ENCODE measurements at regions not wholly inside any gene's neighbourhood (a gene's known extent, or its start where the extent isn't known, plus 50 kb on each side); places are given as distances from the start of the nearest gene placed in this dataset.
"Not testable (repeated sequence)": the region's sequence is repeated elsewhere in the genome, so short reads cannot be mapped to it uniquely, and the experiment has no call there.

DNA sequence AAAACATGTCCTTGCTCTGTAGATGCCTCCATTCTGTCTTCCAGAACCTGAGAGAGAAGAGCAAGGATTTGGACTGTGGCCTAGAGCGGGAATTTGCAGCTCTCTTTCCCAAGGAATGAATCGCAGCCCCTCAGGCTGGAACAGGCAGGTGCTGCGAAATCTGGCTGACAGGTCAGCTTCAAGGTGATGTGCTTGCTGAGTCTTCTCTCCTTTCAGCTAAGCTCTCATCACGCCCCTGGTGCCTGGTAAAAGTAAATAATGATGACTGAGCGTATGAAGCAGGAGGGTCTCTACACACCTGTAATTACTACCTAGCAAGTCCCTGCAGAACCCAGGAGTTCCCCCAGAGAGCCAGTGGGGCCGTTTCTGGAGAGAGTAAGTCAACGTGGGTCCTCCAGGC lies 204.3 kb upstream of the IRF2BP2 start:
- CTCF ChIA-PET; intact Hi-C loops (cut with micrococcal nuclease); H3K9me3 Mint-ChIP-seq; H3K4me3 Mint-ChIP-seq; POLR2A ChIA-PET; H3K27ac Mint-ChIP-seq; DNase-seq; ATAC-seq (ENCODE audit: low read depth); H3K27me3 Mint-ChIP-seq; H3K36me3 Mint-ChIP-seq (ENCODE audit: low read depth); H3K4me1 Mint-ChIP-seq: not testable (repeated sequence)

DNA sequence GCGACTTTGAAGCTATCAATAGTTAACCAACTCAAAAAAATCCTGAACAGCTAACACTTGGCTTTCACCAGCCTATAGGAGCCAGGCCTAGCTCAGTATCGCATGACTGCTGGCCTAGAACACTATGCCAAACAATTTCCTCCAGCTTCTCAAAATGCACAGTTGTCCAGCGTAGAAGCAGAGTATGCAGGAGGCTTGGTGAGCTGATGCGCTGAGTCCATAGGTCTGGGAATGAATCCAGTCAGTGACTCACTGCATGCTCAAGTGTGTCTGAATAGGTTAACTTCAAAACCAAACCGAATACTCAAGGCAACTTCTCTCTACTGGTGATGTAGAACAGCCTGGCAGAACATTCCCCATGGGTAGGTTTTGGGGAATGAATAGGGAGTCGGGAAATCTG lies 201.8 kb upstream of the IRF2BP2 start:
- H3K27ac Mint-ChIP-seq; H3K4me3 Mint-ChIP-seq; H3K4me1 Mint-ChIP-seq; H3K27me3 Mint-ChIP-seq; intact Hi-C loops (cut with micrococcal nuclease); POLR2A ChIA-PET; H3K9me3 Mint-ChIP-seq; ATAC-seq (ENCODE audit: low read depth); H3K36me3 Mint-ChIP-seq (ENCODE audit: low read depth); CTCF ChIA-PET; DNase-seq: not testable (repeated sequence)

DNA sequence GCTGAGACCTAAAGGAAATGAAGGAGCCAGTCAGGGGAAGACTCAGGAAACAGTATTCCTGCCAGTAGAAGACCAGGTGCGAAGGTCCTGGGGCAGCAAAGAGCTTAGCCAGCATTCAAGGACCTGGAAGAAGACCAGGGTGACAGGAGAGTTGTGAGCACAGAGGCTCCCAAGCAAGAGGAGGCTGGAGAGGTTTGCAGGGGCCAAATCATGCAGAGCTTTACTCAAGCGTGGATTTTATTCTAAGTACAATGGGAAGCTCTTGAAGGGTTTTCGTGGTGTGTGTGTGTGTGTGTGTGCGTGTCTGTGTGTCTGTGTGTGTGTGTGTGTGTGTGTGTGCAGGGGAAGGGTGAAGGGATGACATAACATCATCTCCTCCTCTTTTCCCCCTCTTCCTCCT lies 200.7 kb upstream of the IRF2BP2 start:
- CTCF ChIA-PET; H3K4me1 Mint-ChIP-seq; POLR2A ChIA-PET; H3K9me3 Mint-ChIP-seq; H3K27ac Mint-ChIP-seq; H3K4me3 Mint-ChIP-seq; intact Hi-C loops (cut with micrococcal nuclease); ATAC-seq (ENCODE audit: low read depth); H3K27me3 Mint-ChIP-seq; DNase-seq; H3K36me3 Mint-ChIP-seq (ENCODE audit: low read depth): not testable (repeated sequence)

DNA sequence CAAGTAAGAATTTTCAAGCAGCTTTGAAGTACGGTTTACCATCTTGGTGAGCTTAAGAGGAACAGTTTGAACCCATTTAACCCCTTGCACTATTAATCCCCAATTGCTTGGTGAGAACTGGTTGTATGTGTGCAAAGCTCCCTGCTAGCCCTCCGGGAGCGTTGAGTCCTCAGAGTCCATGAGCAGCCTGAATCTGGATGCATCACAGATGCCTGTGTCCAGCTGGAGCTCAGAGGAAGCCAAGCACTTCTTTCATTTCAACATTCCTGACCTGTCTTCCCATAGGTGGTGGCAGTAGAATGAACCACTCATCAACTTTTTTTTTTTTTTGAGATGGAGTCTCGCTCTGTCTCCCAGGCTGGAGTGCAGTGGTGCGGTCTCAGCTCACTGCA lies 199.9 kb upstream of the IRF2BP2 start:
- H3K9me3 Mint-ChIP-seq; DNase-seq; H3K4me3 Mint-ChIP-seq; ATAC-seq (ENCODE audit: low read depth); H3K36me3 Mint-ChIP-seq (ENCODE audit: low read depth); CTCF ChIA-PET; H3K4me1 Mint-ChIP-seq; H3K27me3 Mint-ChIP-seq; intact Hi-C loops (cut with micrococcal nuclease); H3K27ac Mint-ChIP-seq; POLR2A ChIA-PET: not testable (repeated sequence)

DNA sequence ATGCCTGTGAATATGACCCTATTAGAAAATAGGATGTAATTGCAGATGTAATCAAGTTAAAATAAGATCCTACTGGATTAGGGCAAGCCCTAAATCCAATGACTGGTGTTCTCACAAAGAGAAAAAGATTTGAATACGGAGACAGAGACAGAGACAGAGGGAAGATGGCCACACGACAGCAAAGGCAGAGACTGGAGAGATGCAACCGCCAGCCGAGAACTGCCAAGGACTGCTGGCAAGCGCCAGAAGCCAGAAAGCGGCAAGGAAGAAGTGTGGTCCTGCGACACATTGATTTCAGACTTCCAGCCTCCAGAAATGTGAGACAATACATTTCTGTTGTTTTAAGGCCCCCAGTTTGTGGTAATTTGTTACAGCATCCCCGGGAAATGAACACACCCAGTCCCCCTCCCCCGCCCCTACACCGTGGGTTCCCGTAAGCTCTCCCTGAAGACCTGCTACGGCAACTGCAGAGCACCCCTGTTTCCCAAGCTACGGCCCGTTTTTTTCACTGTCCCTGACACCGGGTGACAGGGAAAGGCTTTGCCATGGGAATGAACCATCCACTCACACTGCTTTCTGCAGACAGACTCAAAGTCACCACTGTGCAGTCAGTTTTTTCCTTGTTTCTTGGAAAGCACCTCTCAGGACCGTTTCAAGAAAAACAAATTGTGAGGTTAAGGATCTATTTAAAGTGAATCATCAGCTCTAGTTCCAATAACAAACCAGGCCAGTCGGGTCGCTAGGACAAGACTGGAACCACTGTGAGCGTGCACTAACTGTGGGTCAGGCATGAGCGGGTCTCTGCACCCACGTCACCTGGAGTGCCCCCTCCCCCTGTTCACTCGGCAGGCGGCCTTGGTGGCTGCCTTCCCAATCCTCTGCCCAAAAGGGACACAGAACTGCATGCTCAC lies 199.2 kb upstream of the IRF2BP2 start:
- CTCF ChIA-PET; POLR2A ChIA-PET; H3K4me1 Mint-ChIP-seq; intact Hi-C loops (cut with micrococcal nuclease); ATAC-seq (ENCODE audit: low read depth); H3K27ac Mint-ChIP-seq; H3K36me3 Mint-ChIP-seq (ENCODE audit: low read depth); H3K4me3 Mint-ChIP-seq; DNase-seq; H3K27me3 Mint-ChIP-seq; H3K9me3 Mint-ChIP-seq: not testable (repeated sequence)

DNA sequence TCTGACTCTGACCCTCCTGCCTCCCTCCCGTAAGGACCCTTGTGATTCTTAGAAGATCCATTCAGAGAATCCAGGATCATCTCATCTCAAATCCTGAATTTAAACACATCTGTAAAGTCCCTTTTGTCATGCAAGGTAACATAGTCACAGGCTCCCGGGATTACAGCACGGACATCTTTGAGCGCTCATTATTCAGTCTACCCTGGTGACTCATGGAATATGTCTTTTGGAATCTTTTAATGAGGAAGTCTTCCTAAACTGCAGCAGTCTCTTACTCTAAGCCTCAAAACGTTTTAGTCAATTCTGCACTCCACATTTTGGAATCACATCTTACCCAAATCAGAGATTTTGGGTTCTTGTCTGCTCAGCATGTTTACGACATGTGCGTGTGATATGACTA lies 198.5 kb upstream of the IRF2BP2 start:
- DNase-seq; intact Hi-C loops (cut with micrococcal nuclease); H3K4me1 Mint-ChIP-seq; H3K27me3 Mint-ChIP-seq; H3K36me3 Mint-ChIP-seq (ENCODE audit: low read depth); H3K9me3 Mint-ChIP-seq; H3K27ac Mint-ChIP-seq; CTCF ChIA-PET; ATAC-seq (ENCODE audit: low read depth); H3K4me3 Mint-ChIP-seq; POLR2A ChIA-PET: not testable (repeated sequence)

DNA sequence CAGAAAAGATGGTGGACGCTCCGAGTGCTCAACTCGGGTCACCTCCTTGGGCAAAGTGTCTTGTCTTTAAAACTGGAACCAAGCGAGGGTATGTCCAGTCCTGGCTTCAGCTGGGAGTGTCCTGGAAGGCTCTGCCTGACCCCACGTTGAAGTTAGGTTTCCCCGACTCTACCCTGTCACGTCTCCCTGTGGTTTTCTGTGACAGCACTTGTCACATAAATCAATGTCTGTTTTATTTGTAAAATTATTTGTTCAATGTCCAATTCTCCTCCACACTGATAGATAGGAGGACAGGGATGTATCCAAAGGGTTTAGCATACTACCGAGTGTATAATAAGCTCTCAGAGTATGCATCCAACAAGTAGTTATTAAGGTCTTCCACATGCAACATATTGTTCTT lies 197.7 kb upstream of the IRF2BP2 start:
- H3K4me1 Mint-ChIP-seq; H3K4me3 Mint-ChIP-seq; DNase-seq; H3K27ac Mint-ChIP-seq; H3K9me3 Mint-ChIP-seq; CTCF ChIA-PET; POLR2A ChIA-PET; ATAC-seq (ENCODE audit: low read depth); intact Hi-C loops (cut with micrococcal nuclease); H3K36me3 Mint-ChIP-seq (ENCODE audit: low read depth); H3K27me3 Mint-ChIP-seq: not testable (repeated sequence)

DNA sequence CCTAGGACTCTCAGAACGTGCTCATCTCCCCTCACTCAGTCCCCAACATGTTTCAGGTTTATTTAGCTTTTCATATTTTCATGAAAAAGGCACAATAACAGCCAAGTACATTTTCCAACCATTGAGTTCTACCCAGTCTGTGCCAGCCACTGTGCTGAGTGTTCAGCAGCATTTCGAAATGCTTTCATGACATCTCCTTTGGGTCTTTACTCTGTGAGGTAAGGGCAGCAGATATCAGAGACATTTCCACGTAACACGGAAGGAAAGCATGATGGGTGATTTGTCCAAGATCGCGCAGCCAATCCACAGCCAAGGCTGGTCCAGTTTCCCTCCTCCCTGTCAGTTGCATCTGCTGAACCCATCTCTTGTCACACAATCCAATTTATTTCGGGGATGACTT lies 192.6 kb upstream of the IRF2BP2 start:
- H3K27me3 Mint-ChIP-seq; DNase-seq; CTCF ChIA-PET; POLR2A ChIA-PET; intact Hi-C loops (cut with micrococcal nuclease); H3K27ac Mint-ChIP-seq; ATAC-seq (ENCODE audit: low read depth); H3K4me3 Mint-ChIP-seq; H3K36me3 Mint-ChIP-seq (ENCODE audit: low read depth); H3K9me3 Mint-ChIP-seq; H3K4me1 Mint-ChIP-seq: not testable (repeated sequence)

DNA sequence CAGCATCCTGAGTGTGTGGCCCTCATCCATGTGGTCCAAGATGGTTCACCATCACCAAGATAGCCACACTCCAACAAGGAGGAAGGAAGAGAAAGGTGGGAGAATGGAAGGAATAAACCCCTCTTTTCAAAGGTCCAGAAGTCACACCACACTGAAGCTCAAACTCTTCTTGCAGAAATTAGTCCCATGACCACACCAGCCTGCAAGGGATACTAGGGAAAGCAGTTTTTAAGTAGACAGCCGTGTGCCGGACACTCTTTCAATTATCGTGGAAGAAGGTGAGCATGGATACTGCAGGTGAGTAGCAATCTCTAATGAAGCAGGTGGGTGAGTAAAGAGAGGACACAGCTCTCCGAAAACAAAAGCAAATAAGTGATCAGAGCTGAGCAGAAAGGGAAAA lies 191.7 kb upstream of the IRF2BP2 start:
- H3K27ac Mint-ChIP-seq: not testable (repeated sequence)

DNA sequence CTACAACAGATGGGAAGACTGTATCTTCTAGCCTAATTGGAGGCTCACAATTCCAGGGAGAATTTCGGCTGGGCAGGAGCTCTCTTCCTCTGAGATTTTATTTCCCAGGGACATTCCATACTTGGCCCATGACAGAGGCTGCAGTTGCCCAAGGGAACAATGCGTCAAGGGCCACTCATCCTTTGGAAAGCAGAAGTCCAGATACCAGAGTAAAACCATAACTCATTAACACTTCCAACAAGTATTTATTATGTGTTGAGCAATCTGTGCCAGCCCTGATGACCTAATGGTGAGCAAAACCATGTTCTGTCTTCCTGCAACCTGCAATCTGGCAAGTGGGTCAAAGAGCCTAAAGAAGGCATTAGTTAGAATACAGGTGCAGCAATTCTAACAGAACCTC lies 191.2 kb upstream of the IRF2BP2 start:
- H3K4me1 Mint-ChIP-seq; H3K9me3 Mint-ChIP-seq; H3K27ac Mint-ChIP-seq; H3K36me3 Mint-ChIP-seq (ENCODE audit: low read depth); ATAC-seq (ENCODE audit: low read depth); intact Hi-C loops (cut with micrococcal nuclease); DNase-seq; CTCF ChIA-PET; POLR2A ChIA-PET; H3K4me3 Mint-ChIP-seq; H3K27me3 Mint-ChIP-seq: not testable (repeated sequence)

More for the DNA sequence above, 191.7 kb upstream of the IRF2BP2 start:
- H3K27me3 Mint-ChIP-seq; CTCF ChIA-PET; H3K4me1 Mint-ChIP-seq; ATAC-seq (ENCODE audit: low read depth); DNase-seq; intact Hi-C loops (cut with micrococcal nuclease); H3K36me3 Mint-ChIP-seq (ENCODE audit: low read depth); H3K9me3 Mint-ChIP-seq; H3K4me3 Mint-ChIP-seq; POLR2A ChIA-PET: not testable (repeated sequence)

DNA sequence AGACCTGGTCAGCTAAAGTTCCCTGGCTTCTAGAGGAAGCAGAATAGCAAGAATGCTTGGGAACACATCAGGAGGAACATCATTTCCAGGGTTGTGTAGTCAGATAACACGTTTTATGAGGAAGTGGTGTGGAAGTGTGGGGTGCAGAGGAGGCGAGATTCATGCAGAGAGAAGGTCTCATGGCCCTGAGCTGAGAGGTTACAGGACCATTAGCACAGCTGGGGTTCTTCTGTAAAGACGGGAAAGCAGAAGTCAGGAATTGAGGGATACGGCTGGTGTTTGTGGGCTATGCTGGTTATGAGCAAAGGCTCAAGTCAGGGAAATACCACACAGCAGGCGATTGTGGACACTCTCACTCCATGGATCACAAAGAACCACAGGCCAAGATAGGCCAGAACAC lies 190.6 kb upstream of the IRF2BP2 start:
- DNase-seq; ATAC-seq (ENCODE audit: low read depth); H3K27ac Mint-ChIP-seq; H3K9me3 Mint-ChIP-seq; CTCF ChIA-PET; H3K36me3 Mint-ChIP-seq (ENCODE audit: low read depth); H3K4me1 Mint-ChIP-seq; H3K4me3 Mint-ChIP-seq; H3K27me3 Mint-ChIP-seq; POLR2A ChIA-PET; intact Hi-C loops (cut with micrococcal nuclease): not testable (repeated sequence)

DNA sequence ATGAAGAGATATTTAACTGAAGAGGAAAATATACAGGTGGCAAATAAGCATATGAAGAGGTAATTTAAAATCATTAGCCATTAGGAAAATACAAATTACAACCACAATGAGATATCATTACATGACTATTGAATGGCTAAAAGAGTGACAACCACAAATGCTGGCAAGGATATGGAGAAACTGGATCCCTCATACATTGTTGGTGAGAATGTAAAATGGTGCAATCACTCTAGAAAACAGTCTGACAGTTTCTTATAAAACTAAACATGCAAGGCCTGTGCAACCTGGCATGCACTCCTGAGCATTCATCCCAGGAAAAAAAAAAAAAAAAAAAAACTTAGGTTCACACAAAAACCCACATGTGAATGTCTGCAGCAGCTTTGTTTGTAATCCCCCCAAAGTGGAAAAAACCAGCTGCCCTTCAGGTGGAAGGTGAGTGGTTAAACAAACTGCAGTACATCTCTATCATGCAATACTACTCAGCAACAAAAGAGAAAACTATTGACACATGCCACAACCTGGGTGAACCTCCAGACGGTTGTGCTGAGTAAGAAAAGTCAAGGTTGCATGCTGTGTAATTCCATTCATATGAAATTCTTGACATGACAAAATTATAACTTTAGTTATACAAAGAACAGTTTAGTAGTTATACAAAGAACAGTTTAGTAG lies 189.2 kb upstream of the IRF2BP2 start:
- CTCF ChIA-PET; H3K36me3 Mint-ChIP-seq (ENCODE audit: low read depth); H3K27me3 Mint-ChIP-seq; POLR2A ChIA-PET; H3K27ac Mint-ChIP-seq; ATAC-seq (ENCODE audit: low read depth); intact Hi-C loops (cut with micrococcal nuclease); H3K9me3 Mint-ChIP-seq; H3K4me3 Mint-ChIP-seq; DNase-seq; H3K4me1 Mint-ChIP-seq: not testable (repeated sequence)
